SK-N-SH (cell line): ENCODE measurements at regions not wholly inside any gene's neighbourhood (a gene's known extent, or its start where the extent isn't known, plus 50 kb on each side); places are given as distances from the start of the nearest gene placed in this dataset.

Experiments used
- CTCF ChIA-PET: fragments of 300-600, 350-600 bp; formaldehyde crosslinking; extraction: SDS; loops from one replicate; lab custom pipeline; 2021; lab: Yijun Ruan, JAX
- POLR2A ChIA-PET: fragments of 350-600 bp; sonication (Branson Sonifier 250); formaldehyde crosslinking; extraction: SDS; loops from one replicate; lab custom pipeline; 2020; ENCODE audit warnings: antibody characterized with exemption, inconsistent platforms; lab: Yijun Ruan, JAX
- DNase-seq: peaks from one replicate; pipeline ENCODE4 v3.0.0; 2012
- H2AFZ ChIP-seq: fragments of 200-600 bp; sonication (generic); 2 replicates; pipeline ENCODE4 v1.8.1; 2016; ENCODE audit warnings: antibody characterized with exemption, mild to moderate bottlenecking, low read depth
- H3F3A ChIP-seq: fragments of 200-600 bp; sonication (generic); replicated peaks from 2 replicates; pipeline ENCODE3; 2016; ENCODE audit warnings: antibody characterized with exemption, mild to moderate bottlenecking; ENCODE audit not compliant: insufficient read depth
- H3K27ac ChIP-seq, 2 experiments: fragments of 200-500 bp in 1 of 2; fragments of 200-600 bp in 1 of 2; sonication (Bioruptor generic) in 1 of 2; sonication (generic), shearing (Covaris generic) in 1 of 2; 2 replicates each; pipeline versions ENCODE4 v1.5.1 to v1.6.1; 2014 to 2016; ENCODE audit warnings: low read depth in 2 of 2, inconsistent platforms in 1 of 2, low read length in 1 of 2, mild to moderate bottlenecking in 1 of 2, mixed read lengths in 1 of 2
- H3K27me3 ChIP-seq: fragments of 200-600 bp; sonication (generic), shearing (Covaris generic); 2 replicates; pipeline ENCODE4 v1.6.1; 2016; ENCODE audit warnings: mixed run types; ENCODE audit not compliant: insufficient read depth
- H3K36me3 ChIP-seq, 2 experiments: fragments of 200-500 bp in 1 of 2; fragments of 200-600 bp in 1 of 2; sonication (Bioruptor generic) in 1 of 2; sonication (generic) in 1 of 2; replicated peaks in 1 of 2; 2 replicates each; pipeline versions ENCODE3 to v1.5.1; 2014 to 2016; ENCODE audit warnings: low read length in 1 of 2, mild to moderate bottlenecking in 1 of 2; ENCODE audit not compliant: insufficient read depth in 2 of 2, control insufficient read depth in 1 of 2
- H3K4me1 ChIP-seq, 2 experiments: fragments of 200-500 bp in 1 of 2; fragments of 200-600 bp in 1 of 2; sonication (Bioruptor generic) in 1 of 2; sonication (generic), shearing (Covaris generic) in 1 of 2; 2 replicates each; pipeline versions ENCODE4 v1.5.1 to v1.6.1; 2014 to 2016; ENCODE audit warnings: low read depth in 1 of 2, low read length in 1 of 2, mixed run types in 1 of 2; ENCODE audit not compliant: insufficient read depth in 2 of 2, control insufficient read depth in 1 of 2
- H3K4me2 ChIP-seq: fragments of 200-600 bp; sonication (generic), shearing (Covaris generic); 2 replicates; pipeline ENCODE4 v1.6.1; 2017; ENCODE audit warnings: mixed run types
- H3K4me3 ChIP-seq, 2 experiments: fragments of 200-500 bp in 1 of 2; fragments of 200-600 bp in 1 of 2; sonication (Bioruptor generic) in 1 of 2; sonication (generic), shearing (Covaris generic) in 1 of 2; 2 replicates each; pipeline versions ENCODE4 v1.5.1 to v1.8.1; 2014 to 2016; ENCODE audit warnings: low read depth in 2 of 2, inconsistent platforms in 1 of 2, low read length in 1 of 2, mild to moderate bottlenecking in 1 of 2, mixed read lengths in 1 of 2, moderate library complexity in 1 of 2
- H3K79me2 ChIP-seq: fragments of 200-600 bp; sonication (generic); 2 replicates; pipeline ENCODE4 v1.8.1; 2017; ENCODE audit warnings: mild to moderate bottlenecking; ENCODE audit not compliant: insufficient read depth
- H3K9ac ChIP-seq: fragments of 200-600 bp; sonication (generic); 2 replicates; pipeline ENCODE4 v1.6.1; 2017; ENCODE audit warnings: mixed run types
- H3K9me2 ChIP-seq: fragments of 200-600 bp; sonication (generic); 2 replicates; pipeline ENCODE4 v1.6.1; 2017; ENCODE audit warnings: mixed run types
- H3K9me3 ChIP-seq: fragments of 200-600 bp; sonication (generic); 2 replicates; pipeline ENCODE4 v1.6.1; 2017; ENCODE audit warnings: mixed run types, mild to moderate bottlenecking, moderate library complexity
- H4K20me1 ChIP-seq: fragments of 200-600 bp; sonication (generic); 2 replicates; pipeline ENCODE4 v1.6.1; 2017; ENCODE audit warnings: mild to moderate bottlenecking, mixed run types; ENCODE audit not compliant: insufficient read depth
- EP300 ChIP-seq, 2 experiments: IDR thresholded peaks; 2 replicates each; pipeline versions ENCODE4 v1.4.0 to v1.6.1; 2012; ENCODE audit warnings: borderline replicate concordance in 1 of 2, low read depth in 1 of 2, low read length in 1 of 2
- EZH2phosphoT487 ChIP-seq: fragments of 200-600 bp; sonication (generic); IDR thresholded peaks from 2 replicates; pipeline ENCODE4 v1.6.1; 2017; ENCODE audit warnings: low read depth, mixed run types, mild to moderate bottlenecking, antibody characterized with exemption, moderate library complexity, borderline replicate concordance
- FOSL2 ChIP-seq: IDR thresholded peaks from 2 replicates; pipeline ENCODE4 v1.4.0; 2012; ENCODE audit warnings: low read depth, mild to moderate bottlenecking, moderate library complexity, borderline replicate concordance
- FOXJ3 ChIP-seq: sonication (generic); formaldehyde crosslinking; IDR thresholded peaks from 2 replicates; pipeline ENCODE4 v1.5.1; 2020; ENCODE audit warnings: mild to moderate bottlenecking, missing genetic modification reagents
- FOXM1 ChIP-seq: IDR thresholded peaks from 2 replicates; pipeline ENCODE4 v1.4.0; 2012; ENCODE audit warnings: low read depth, mild to moderate bottlenecking
- MXI1 ChIP-seq: IDR thresholded peaks from 2 replicates; pipeline ENCODE4 v1.6.1; 2012; ENCODE audit warnings: mild to moderate bottlenecking, low read depth, low read length, improper control_type of control experiment
- NFIC ChIP-seq: IDR thresholded peaks from 2 replicates; pipeline ENCODE4 v1.4.0; 2012; ENCODE audit warnings: borderline replicate concordance
- NRF1 ChIP-seq: IDR thresholded peaks from 2 replicates; pipeline ENCODE4 v1.6.1; 2012; ENCODE audit warnings: low read depth, mild to moderate bottlenecking, low read length
- POLR2AphosphoS5 ChIP-seq: IDR thresholded peaks from 2 replicates; pipeline ENCODE4 v1.6.1; 2012; ENCODE audit warnings: low read depth, low read length
- RAD21 ChIP-seq: IDR thresholded peaks from 2 replicates; pipeline ENCODE4 v1.6.1; 2012; ENCODE audit warnings: mild to moderate bottlenecking, low read length
- RFX5 ChIP-seq: IDR thresholded peaks from 2 replicates; pipeline ENCODE4 v1.6.1; 2012; ENCODE audit warnings: mild to moderate bottlenecking, improper control_type of control experiment, low read length
- RXRA ChIP-seq: IDR thresholded peaks from 2 replicates; pipeline ENCODE4 v1.4.0; 2012; ENCODE audit warnings: low read depth, mild to moderate bottlenecking, borderline replicate concordance
- TAF1 ChIP-seq: IDR thresholded peaks from 2 replicates; pipeline ENCODE4 v1.6.1; 2012; ENCODE audit warnings: low read depth, mild to moderate bottlenecking, low read length, moderate library complexity, borderline replicate concordance
- TCF12 ChIP-seq: IDR thresholded peaks from 2 replicates; pipeline ENCODE4 v1.4.0; 2012
- YY1 ChIP-seq: IDR thresholded peaks from 2 replicates; pipeline ENCODE4 v1.4.0; 2012; ENCODE audit warnings: low read depth, mild to moderate bottlenecking
- WGBS: methylation state at CpG from one replicate; pipeline ENCODE4 v1.1.6; 2017; ENCODE audit warnings: low lambda C conversion rate; 5-methylcytosine and 5-hydroxymethylcytosine counted together
- TF ChIP-seq, protein P1 (sequence below): IDR thresholded peaks from 2 replicates; pipeline ENCODE4 v1.4.0; 2012; ENCODE audit warnings: low read depth
- TF ChIP-seq, protein P2 (sequence below): IDR thresholded peaks from 2 replicates; pipeline ENCODE4 v1.6.1; 2012; ENCODE audit warnings: mild to moderate bottlenecking, low read depth, low read length, moderate library complexity
- TF ChIP-seq, protein P3 (sequence below): fragments of 150-350 bp; IDR thresholded peaks from 2 replicates; pipeline ENCODE4 v1.6.1; 2017; ENCODE audit warnings: antibody characterized with exemption, low read length, low read depth, borderline replicate concordance
- TF ChIP-seq, protein P4 (sequence below): IDR thresholded peaks from 2 replicates; pipeline ENCODE4 v1.4.0; 2012; ENCODE audit warnings: low read depth, borderline replicate concordance
- TF ChIP-seq, protein P5 (sequence below): fragments of 200-600 bp; sonication (generic); IDR thresholded peaks from 2 replicates; pipeline ENCODE4 v1.6.1; 2017; ENCODE audit warnings: antibody characterized with exemption, mild to moderate bottlenecking, moderate library complexity

DNA sequence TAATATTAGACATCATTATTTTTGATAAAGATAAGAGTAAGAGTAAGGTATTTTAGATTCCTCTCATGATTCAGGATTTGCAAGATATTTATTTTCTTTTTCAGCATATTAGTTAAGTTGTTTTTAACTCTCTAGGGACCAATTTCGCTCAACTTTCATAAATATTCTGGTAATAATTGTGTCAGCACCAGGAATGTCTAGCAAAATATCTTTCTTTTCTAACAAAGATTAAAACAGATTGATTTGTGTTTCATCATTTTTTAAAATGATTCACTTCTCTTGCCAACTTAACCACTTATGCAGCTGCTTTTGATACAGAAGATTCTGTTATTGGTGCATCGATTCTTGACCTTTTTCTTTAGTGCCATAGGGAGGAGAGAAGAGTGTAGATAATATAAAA, 172.8 kb upstream of the PTGFR start:
- 48% methylated on average over 2 of the region's 2 CpGs for whole genome bisulfite sequencing
- Histone ChIP-seq H3K9ac (no peak overlapping the region), H3K4me3 (no peak overlapping the region), H3K9me2 (no peaks in the 10 kb centered on the region), H3F3A (peaks cover 4% of the 10 kb centered on the region), H3K79me2 (no peaks in the 10 kb centered on the region), H3K27me3 (no peaks in the 10 kb centered on the region), H3K36me3 (no peaks in the 10 kb centered on the region), H2AFZ (no peak overlapping the region), H3K9me3 (no peaks in the 10 kb centered on the region), H3K4me1 (no peaks in the 10 kb centered on the region), H3K4me2 (no peak overlapping the region), H3K27ac (no peak overlapping the region), H4K20me1 (no peaks in the 10 kb centered on the region)
- DNase-seq: no peak
- POLR2A ChIA-PET: no interaction called here
- CTCF ChIA-PET: no interaction called here
- TF ChIP-seq, protein P1, sequence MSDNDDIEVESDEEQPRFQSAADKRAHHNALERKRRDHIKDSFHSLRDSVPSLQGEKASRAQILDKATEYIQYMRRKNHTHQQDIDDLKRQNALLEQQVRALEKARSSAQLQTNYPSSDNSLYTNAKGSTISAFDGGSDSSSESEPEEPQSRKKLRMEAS: no peak
- TF ChIP-seq, protein P2, sequence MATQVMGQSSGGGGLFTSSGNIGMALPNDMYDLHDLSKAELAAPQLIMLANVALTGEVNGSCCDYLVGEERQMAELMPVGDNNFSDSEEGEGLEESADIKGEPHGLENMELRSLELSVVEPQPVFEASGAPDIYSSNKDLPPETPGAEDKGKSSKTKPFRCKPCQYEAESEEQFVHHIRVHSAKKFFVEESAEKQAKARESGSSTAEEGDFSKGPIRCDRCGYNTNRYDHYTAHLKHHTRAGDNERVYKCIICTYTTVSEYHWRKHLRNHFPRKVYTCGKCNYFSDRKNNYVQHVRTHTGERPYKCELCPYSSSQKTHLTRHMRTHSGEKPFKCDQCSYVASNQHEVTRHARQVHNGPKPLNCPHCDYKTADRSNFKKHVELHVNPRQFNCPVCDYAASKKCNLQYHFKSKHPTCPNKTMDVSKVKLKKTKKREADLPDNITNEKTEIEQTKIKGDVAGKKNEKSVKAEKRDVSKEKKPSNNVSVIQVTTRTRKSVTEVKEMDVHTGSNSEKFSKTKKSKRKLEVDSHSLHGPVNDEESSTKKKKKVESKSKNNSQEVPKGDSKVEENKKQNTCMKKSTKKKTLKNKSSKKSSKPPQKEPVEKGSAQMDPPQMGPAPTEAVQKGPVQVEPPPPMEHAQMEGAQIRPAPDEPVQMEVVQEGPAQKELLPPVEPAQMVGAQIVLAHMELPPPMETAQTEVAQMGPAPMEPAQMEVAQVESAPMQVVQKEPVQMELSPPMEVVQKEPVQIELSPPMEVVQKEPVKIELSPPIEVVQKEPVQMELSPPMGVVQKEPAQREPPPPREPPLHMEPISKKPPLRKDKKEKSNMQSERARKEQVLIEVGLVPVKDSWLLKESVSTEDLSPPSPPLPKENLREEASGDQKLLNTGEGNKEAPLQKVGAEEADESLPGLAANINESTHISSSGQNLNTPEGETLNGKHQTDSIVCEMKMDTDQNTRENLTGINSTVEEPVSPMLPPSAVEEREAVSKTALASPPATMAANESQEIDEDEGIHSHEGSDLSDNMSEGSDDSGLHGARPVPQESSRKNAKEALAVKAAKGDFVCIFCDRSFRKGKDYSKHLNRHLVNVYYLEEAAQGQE: no peak
- TF ChIP-seq EZH2phosphoT487: no peak
- TF ChIP-seq YY1: no peak
- no peak for TF ChIP-seq TAF1
- no peak for TF ChIP-seq TCF12
- TF ChIP-seq FOSL2: no peak
- TF ChIP-seq, protein P3, sequence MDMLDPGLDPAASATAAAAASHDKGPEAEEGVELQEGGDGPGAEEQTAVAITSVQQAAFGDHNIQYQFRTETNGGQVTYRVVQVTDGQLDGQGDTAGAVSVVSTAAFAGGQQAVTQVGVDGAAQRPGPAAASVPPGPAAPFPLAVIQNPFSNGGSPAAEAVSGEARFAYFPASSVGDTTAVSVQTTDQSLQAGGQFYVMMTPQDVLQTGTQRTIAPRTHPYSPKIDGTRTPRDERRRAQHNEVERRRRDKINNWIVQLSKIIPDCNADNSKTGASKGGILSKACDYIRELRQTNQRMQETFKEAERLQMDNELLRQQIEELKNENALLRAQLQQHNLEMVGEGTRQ: no peak
- TF ChIP-seq FOXM1: no peak
- TF ChIP-seq, protein P4, sequence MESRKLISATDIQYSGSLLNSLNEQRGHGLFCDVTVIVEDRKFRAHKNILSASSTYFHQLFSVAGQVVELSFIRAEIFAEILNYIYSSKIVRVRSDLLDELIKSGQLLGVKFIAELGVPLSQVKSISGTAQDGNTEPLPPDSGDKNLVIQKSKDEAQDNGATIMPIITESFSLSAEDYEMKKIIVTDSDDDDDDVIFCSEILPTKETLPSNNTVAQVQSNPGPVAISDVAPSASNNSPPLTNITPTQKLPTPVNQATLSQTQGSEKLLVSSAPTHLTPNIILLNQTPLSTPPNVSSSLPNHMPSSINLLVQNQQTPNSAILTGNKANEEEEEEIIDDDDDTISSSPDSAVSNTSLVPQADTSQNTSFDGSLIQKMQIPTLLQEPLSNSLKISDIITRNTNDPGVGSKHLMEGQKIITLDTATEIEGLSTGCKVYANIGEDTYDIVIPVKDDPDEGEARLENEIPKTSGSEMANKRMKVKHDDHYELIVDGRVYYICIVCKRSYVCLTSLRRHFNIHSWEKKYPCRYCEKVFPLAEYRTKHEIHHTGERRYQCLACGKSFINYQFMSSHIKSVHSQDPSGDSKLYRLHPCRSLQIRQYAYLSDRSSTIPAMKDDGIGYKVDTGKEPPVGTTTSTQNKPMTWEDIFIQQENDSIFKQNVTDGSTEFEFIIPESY: no peak
- no peak for TF ChIP-seq MXI1
- no peak for TF ChIP-seq POLR2AphosphoS5
- TF ChIP-seq RXRA: no peak
- no peak for TF ChIP-seq EP300 (IDR thresholded peaks at IDR 0.05; ENCODE audit: borderline replicate concordance in 1 of 2, low read depth in 1 of 2, low read length in 1 of 2)
- TF ChIP-seq RAD21: no peak
- no peak for TF ChIP-seq FOXJ3
- TF ChIP-seq, protein P5, sequence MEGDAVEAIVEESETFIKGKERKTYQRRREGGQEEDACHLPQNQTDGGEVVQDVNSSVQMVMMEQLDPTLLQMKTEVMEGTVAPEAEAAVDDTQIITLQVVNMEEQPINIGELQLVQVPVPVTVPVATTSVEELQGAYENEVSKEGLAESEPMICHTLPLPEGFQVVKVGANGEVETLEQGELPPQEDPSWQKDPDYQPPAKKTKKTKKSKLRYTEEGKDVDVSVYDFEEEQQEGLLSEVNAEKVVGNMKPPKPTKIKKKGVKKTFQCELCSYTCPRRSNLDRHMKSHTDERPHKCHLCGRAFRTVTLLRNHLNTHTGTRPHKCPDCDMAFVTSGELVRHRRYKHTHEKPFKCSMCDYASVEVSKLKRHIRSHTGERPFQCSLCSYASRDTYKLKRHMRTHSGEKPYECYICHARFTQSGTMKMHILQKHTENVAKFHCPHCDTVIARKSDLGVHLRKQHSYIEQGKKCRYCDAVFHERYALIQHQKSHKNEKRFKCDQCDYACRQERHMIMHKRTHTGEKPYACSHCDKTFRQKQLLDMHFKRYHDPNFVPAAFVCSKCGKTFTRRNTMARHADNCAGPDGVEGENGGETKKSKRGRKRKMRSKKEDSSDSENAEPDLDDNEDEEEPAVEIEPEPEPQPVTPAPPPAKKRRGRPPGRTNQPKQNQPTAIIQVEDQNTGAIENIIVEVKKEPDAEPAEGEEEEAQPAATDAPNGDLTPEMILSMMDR: no peak
- no peak for TF ChIP-seq RFX5
- TF ChIP-seq NRF1: no peak
- no peak for TF ChIP-seq NFIC
